Right lung (tissue), 2 donors: ENCODE measurements at regions not wholly inside any gene's neighbourhood (a gene's known extent, or its start where the extent isn't known, plus 50 kb on each side); places are given as distances from the start of the nearest gene placed in this dataset.
"Not testable (repeated sequence)": the region's sequence is repeated elsewhere in the genome, so short reads cannot be mapped to it uniquely, and the experiment has no call there.

Source experiments
- DNase-seq, 2 donors: peaks; one replicate each; pipeline ENCODE4 v3.0.0-alpha.2; 2013

GRCh38 chr13:80550971-80551441, 210.1 kb upstream of the SPRY2 start:
- DNase-seq, result no peak

- no peak for DNase-seq
These were observed 208.0 kb upstream of the SPRY2 start for GRCh38 chr13:80548915-80549314.

GRCh38 chr13:80547885-80548825, 207.2 kb upstream of the SPRY2 start:
- DNase-seq, result no peak

GRCh38 chr13:80547341-80547740, 206.4 kb upstream of the SPRY2 start:
- DNase-seq, result no peak

- no peak for DNase-seq
These were observed 192.2 kb upstream of the SPRY2 start for GRCh38 chr13:80533175-80533574.

GRCh38 chr13:80530902-80531301, 190.0 kb upstream of the SPRY2 start:
- DNase-seq, result no peak

GRCh38 chr13:80530191-80530590, 189.3 kb upstream of the SPRY2 start:
- no peak for DNase-seq

GRCh38 chr13:80529734-80530133, 188.8 kb upstream of the SPRY2 start:
- no peak for DNase-seq

GRCh38 chr13:80528733-80529132, 187.8 kb upstream of the SPRY2 start:
- DNase-seq, result no peak

- no peak for DNase-seq
These were observed 186.5 kb upstream of the SPRY2 start for GRCh38 chr13:80527400-80527799.

GRCh38 chr13:80524447-80525215, 183.7 kb upstream of the SPRY2 start:
- DNase-seq, result no peak

GRCh38 chr13:80523134-80523533, 182.2 kb upstream of the SPRY2 start:
- no peak for DNase-seq

GRCh38 chr13:80522463-80522862, 181.5 kb upstream of the SPRY2 start:
- DNase-seq, result not testable (repeated sequence)

GRCh38 chr13:80516818-80517348, 176.0 kb upstream of the SPRY2 start:
- DNase-seq, result no peak

GRCh38 chr13:80515296-80515695, 174.4 kb upstream of the SPRY2 start:
- no peak for DNase-seq

- DNase-seq, result no peak
These were observed 172.3 kb upstream of the SPRY2 start for GRCh38 chr13:80513196-80513595.

GRCh38 chr13:80510686-80511085, 169.8 kb upstream of the SPRY2 start:
- DNase-seq, result no peak

- no peak for DNase-seq
These were observed 168.3 kb upstream of the SPRY2 start for GRCh38 chr13:80509264-80509663.

- DNase-seq, result no peak
These were observed 167.1 kb upstream of the SPRY2 start for GRCh38 chr13:80508031-80508430.

- no peak for DNase-seq
These were observed 163.5 kb upstream of the SPRY2 start for GRCh38 chr13:80504453-80504852.

GRCh38 chr13:80502359-80502758, 161.4 kb upstream of the SPRY2 start:
- DNase-seq, result no peak

- DNase-seq, result no peak
These were observed 160.6 kb upstream of the SPRY2 start for GRCh38 chr13:80501556-80501955.
